ENCODE measurements at regions not wholly inside any gene's neighbourhood (a gene's known extent, or its start where the extent isn't known, plus 50 kb on each side); places are given as distances from the start of the nearest gene placed in this dataset.

DNA sequence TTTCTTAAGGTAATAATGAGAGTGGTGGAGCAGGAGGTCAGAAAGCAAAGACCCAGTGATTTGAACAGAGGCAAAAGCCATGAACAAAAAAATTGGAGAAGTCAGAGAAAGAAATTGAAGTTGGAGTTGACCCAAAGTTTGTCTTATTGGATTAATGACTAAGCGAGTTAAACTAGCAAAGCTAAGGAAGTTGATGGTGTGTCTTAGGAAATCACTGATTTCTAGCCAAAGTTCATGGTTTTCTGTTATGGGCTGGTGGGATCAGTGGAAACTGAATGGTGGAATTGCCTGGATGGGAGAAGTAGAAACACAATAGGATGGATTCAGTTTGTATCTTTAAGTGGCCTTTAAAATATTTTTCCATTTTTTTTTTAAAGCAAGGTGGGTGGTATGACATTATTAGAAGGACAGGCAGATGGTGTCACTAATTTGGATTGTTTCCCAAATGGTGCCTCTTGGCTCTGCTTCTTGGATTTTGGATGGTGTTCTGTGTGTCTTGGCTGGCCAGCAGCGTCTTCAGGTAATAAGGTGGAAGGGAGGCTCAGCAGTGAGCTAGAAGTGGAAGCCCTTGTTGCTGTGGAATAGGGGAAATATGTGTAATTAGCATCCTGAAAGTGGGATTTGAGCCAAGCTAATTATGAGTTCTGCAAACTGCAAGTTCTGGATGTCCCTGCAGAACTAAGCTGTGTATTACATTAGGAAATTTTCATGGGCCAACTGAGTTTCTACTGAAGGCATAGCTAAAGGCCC is 302.9 kb downstream of the LMO7 start:
- Mint-ChIP-seq H3K27me3 (no peaks in the 10 kb centered on the region), H3K9me3 (no peaks in the 10 kb centered on the region), H3K36me3 (ENCODE audit: low read depth) (no peaks in the 10 kb centered on the region), H3K4me3 (no peak overlapping the region), H3K4me1 (no peaks in the 10 kb centered on the region), H3K27ac (no peak overlapping the region)
- TF ChIP-seq, protein P1, sequence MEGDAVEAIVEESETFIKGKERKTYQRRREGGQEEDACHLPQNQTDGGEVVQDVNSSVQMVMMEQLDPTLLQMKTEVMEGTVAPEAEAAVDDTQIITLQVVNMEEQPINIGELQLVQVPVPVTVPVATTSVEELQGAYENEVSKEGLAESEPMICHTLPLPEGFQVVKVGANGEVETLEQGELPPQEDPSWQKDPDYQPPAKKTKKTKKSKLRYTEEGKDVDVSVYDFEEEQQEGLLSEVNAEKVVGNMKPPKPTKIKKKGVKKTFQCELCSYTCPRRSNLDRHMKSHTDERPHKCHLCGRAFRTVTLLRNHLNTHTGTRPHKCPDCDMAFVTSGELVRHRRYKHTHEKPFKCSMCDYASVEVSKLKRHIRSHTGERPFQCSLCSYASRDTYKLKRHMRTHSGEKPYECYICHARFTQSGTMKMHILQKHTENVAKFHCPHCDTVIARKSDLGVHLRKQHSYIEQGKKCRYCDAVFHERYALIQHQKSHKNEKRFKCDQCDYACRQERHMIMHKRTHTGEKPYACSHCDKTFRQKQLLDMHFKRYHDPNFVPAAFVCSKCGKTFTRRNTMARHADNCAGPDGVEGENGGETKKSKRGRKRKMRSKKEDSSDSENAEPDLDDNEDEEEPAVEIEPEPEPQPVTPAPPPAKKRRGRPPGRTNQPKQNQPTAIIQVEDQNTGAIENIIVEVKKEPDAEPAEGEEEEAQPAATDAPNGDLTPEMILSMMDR (IDR thresholded peaks at IDR 0.05): no peak
- intact Hi-C loops (cut with micrococcal nuclease): no loop called here
- ChIA-PET CTCF (no interaction called here), POLR2A (no interaction called here)
- ATAC-seq (ENCODE audit: low read depth): no peak
- DNase-seq: no peak

- ChIA-PET CTCF (no interaction called here), POLR2A (no interaction called here)
- DNase-seq: no peak
- TF ChIP-seq, protein P1 (IDR thresholded peaks at IDR 0.05): no peak
- no peaks in the 10 kb centered on the region for H3K9me3 Mint-ChIP-seq
- no peak for ATAC-seq (ENCODE audit: low read depth)
- H3K27ac Mint-ChIP-seq: no peak overlapping the region
- no peaks in the 10 kb centered on the region for H3K36me3 Mint-ChIP-seq (ENCODE audit: low read depth)
- no peak overlapping the region for H3K4me3 Mint-ChIP-seq
- intact Hi-C loops (cut with micrococcal nuclease): no loop called here
- no peaks in the 10 kb centered on the region for H3K27me3 Mint-ChIP-seq
- no peaks in the 10 kb centered on the region for H3K4me1 Mint-ChIP-seq
Measured at GRCh38 chr13:75936791-75937190, 300.7 kb downstream of the LMO7 start.

DNA sequence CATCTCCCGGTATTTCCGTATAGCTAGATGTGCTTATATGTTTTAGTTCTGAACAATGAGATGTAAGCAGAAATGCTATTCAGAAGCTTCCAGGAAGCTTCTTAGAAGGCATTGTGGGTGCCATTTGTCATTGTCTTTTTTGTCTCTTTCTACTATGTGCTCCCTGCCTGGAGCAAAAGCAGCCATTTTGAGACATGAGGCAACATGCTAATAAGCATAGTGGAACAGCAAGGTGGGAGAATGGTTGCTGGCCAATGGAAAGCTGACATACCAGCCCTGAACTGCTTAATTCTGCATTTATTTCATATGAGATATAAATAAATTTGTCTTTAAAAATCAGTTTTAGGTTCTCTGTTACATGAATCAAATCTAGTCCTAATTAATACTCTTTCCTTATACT is 299.7 kb downstream of the LMO7 start:
- no peak for ATAC-seq (ENCODE audit: low read depth)
- H3K4me1 Mint-ChIP-seq: no peaks in the 10 kb centered on the region
- H3K27ac Mint-ChIP-seq: no peak overlapping the region
- no peak for DNase-seq
- POLR2A ChIA-PET: no interaction called here
- no peak overlapping the region for H3K4me3 Mint-ChIP-seq
- no peaks in the 10 kb centered on the region for H3K36me3 Mint-ChIP-seq (ENCODE audit: low read depth)
- TF ChIP-seq, protein P1 (IDR thresholded peaks at IDR 0.05): no peak
- H3K27me3 Mint-ChIP-seq: no peaks in the 10 kb centered on the region
- CTCF ChIA-PET: no interaction called here
- no peaks in the 10 kb centered on the region for H3K9me3 Mint-ChIP-seq
- intact Hi-C loops (cut with micrococcal nuclease): no loop called here

DNA sequence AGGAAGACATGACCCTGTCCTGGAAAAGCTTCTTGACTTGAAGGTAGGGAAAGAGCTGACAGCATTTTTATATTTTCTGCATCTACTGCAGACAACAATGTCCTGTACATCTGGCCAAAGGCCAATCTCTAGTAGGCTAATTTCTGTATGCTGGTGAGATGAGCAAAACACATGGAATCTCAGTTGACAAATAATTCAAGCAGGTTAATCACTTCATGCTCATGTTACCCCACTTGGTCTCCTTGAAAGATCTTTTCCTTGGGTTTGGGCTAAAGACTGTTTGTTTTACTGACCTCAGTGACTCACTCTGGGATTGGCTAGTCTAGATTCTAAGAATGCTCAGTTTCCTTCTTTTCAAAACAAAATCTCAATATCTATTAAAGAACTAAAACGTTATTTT is 298.8 kb downstream of the LMO7 start:
- H3K27ac Mint-ChIP-seq: no peak overlapping the region
- H3K9me3 Mint-ChIP-seq: no peaks in the 10 kb centered on the region
- TF ChIP-seq, protein P1 (IDR thresholded peaks at IDR 0.05): no peak
- H3K4me1 Mint-ChIP-seq: no peaks in the 10 kb centered on the region
- intact Hi-C loops (cut with micrococcal nuclease): no loop called here
- ATAC-seq (ENCODE audit: low read depth): no peak
- H3K27me3 Mint-ChIP-seq: no peaks in the 10 kb centered on the region
- POLR2A ChIA-PET: no interaction called here
- CTCF ChIA-PET: no interaction called here
- H3K4me3 Mint-ChIP-seq: no peak overlapping the region
- DNase-seq: no peak
- H3K36me3 Mint-ChIP-seq (ENCODE audit: low read depth): no peaks in the 10 kb centered on the region

DNA sequence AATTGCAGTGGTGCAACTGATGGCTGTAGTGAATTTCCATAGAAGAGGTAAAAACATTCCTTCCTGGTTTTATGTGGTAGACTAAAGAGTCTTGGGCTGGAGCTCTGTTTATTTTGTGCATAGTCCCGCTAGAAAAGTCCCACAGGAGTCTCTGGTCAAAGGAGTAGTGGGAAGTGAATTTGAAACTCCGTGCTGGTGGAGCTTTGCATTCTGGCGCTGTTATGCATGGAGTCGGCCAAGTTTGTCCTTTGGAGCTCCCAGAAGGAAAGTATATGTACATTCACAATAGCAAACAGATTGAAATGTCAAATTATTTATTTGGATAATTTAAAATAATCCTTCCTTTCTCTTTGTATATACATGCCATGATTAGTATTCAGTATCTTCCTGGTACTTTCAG is 296.5 kb downstream of the LMO7 start:
- intact Hi-C loops (cut with micrococcal nuclease): no loop called here
- ChIA-PET POLR2A (no interaction called here), CTCF (no interaction called here)
- H3K36me3 Mint-ChIP-seq (ENCODE audit: low read depth): no peaks in the 10 kb centered on the region
- H3K4me3 Mint-ChIP-seq: no peak overlapping the region
- no peaks in the 10 kb centered on the region for H3K4me1 Mint-ChIP-seq
- DNase-seq: no peak
- H3K27me3 Mint-ChIP-seq: no peaks in the 10 kb centered on the region
- TF ChIP-seq, protein P1 (IDR thresholded peaks at IDR 0.05): no peak
- H3K9me3 Mint-ChIP-seq: no peaks in the 10 kb centered on the region
- no peak overlapping the region for H3K27ac Mint-ChIP-seq
- ATAC-seq (ENCODE audit: low read depth): no peak
